C4-2B (cell line): ENCODE measurements at regions not wholly inside any gene's neighbourhood (a gene's known extent, or its start where the extent isn't known, plus 50 kb on each side); places are given as distances from the start of the nearest gene placed in this dataset.
A peak's percentile ranks its signal among the peaks of the same experiment; 100 is the strongest.

Experiments used
- H3K27ac ChIP-seq: fragments of 450-650 bp; 2 replicates; pipeline ENCODE4 v1.5.1; 2017
- CTCF ChIP-seq: fragments of 450-650 bp; conservative IDR thresholded peaks from 2 replicates; pipeline ENCODE4 v1.5.1; 2017; ENCODE audit warnings: mild to moderate bottlenecking
- ZFX ChIP-seq: fragments of 450-650 bp; IDR thresholded peaks from 2 replicates; pipeline ENCODE4 v1.6.1; 2017

GRCh38 chr16:79337906-79338305 is 262.6 kb downstream of the MAF start:
- no peak overlapping the region for H3K27ac ChIP-seq
- TF ChIP-seq ZFX = no peak
- no peak for TF ChIP-seq CTCF

GRCh38 chr16:79336437-79337229 is 263.9 kb downstream of the MAF start:
- no peak overlapping the region for H3K27ac ChIP-seq
- TF ChIP-seq ZFX (no peak), CTCF (no peak)

- H3K27ac ChIP-seq = no peak overlapping the region
- TF ChIP-seq CTCF = peak; percentile 59
- TF ChIP-seq ZFX = no peak
Observed at GRCh38 chr16:79334127-79334526, 266.4 kb downstream of the MAF start.

GRCh38 chr16:79331066-79331465 is 269.5 kb downstream of the MAF start:
- no peak for TF ChIP-seq ZFX
- TF ChIP-seq CTCF = no peak
- H3K27ac ChIP-seq = no peak overlapping the region

- no peak overlapping the region for H3K27ac ChIP-seq
- TF ChIP-seq CTCF = no peak
Observed at GRCh38 chr16:79329967-79330366, 270.6 kb downstream of the MAF start.

GRCh38 chr16:79329166-79329521 is 271.4 kb downstream of the MAF start:
- no peak overlapping the region for H3K27ac ChIP-seq
- no peak for TF ChIP-seq ZFX
- no peak for TF ChIP-seq CTCF

- H3K27ac ChIP-seq = no peak overlapping the region
- TF ChIP-seq ZFX (no peak), CTCF (peak; percentile 2; the same call in 1 of the 2 replicates)
Observed at GRCh38 chr16:79328402-79329165, 272.0 kb downstream of the MAF start.
